Stomach (tissue), 4 donors: ENCODE measurements at regions not wholly inside any gene's neighbourhood (a gene's known extent, or its start where the extent isn't known, plus 50 kb on each side); places are given as distances from the start of the nearest gene placed in this dataset.

Source experiments
- CTCF ChIP-seq, 7 experiments: fragments of 450-650 bp in 4 of 7; fragments of 200-600 bp in 3 of 7; sonication (generic) in 3 of 7; IDR thresholded peaks; one replicate each; pipeline ENCODE4 v1.5.1; 2016 to 2019; ENCODE audit warnings: antibody characterized with exemption in 7 of 7, control low read depth in 2 of 7, mild to moderate bottlenecking in 1 of 7
- EP300 ChIP-seq: sonication (generic); formaldehyde crosslinking; IDR thresholded peaks from one replicate; pipeline ENCODE4 v1.6.1; 2017; ENCODE audit warnings: antibody characterized with exemption
- POLR2A ChIP-seq, 4 donors: fragments of 450-650 bp; IDR thresholded peaks; one replicate each; pipeline ENCODE4 v1.6.1; 2016; ENCODE audit warnings: antibody characterized with exemption in 4 of 4, control low read depth in 2 of 4, mild to moderate bottlenecking in 1 of 4, moderate library complexity in 1 of 4

DNA sequence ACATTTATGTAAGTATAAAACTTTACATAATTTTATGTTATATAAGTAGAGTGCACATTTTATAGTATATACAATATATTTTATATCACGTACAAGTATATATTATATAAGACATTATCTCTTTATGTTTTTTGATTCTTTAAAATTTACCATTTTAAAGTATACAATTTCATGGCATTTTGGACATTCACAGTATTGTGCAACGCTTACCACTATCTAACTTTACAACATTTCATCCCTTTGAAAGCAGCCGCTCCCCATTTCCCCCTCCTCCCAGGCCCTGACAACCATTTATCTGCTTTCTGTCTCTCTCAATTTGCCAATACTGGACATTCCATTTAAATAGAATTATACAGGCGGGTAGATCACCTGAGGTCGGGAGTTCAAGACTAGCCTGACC, 512.5 kb downstream of the TSN start:
- no peak for TF ChIP-seq CTCF (IDR thresholded peaks at IDR 0.05)
- no peak for TF ChIP-seq POLR2A (IDR thresholded peaks at IDR 0.05)
- TF ChIP-seq EP300: no peak
